ENCODE measurements at regions not wholly inside any gene's neighbourhood (a gene's known extent, or its start where the extent isn't known, plus 50 kb on each side); places are given as distances from the start of the nearest gene placed in this dataset.
A peak's percentile ranks its signal among the peaks of the same experiment; 100 is the strongest.

DNA sequence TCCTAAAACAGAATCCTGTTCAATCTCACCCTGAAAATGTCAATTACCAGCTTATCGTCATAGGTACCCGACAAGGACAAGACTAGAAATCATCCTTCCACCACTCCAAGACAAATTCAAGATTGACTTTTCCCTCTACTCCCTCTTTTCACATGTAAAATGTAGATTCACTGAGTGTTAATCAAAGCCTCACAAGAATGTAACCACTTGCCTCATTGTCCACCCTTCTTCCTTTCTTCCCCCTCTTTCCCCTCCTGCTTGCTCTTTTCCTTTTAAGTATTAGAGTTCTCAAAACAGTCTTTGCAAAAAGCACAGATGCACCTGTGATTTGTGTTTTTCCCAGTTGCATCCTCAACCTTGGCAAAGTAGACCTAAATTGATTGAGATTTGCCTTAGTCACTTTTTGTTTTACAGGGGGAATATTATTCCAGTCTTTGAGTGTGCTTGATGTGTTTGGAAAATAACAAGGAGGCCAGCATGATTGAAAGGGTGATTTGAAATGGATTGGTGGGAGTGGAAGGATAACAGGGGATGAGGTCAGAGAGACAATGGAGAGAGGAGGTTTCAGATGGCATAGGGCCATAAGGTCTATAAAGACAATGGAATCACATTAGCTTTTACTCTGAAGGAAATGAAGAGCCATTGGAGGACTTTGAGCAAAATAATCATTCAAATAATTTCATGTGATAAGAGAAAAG, 231.3 kb upstream of the TYRP1 start:
- no peak for DNase-seq

DNA sequence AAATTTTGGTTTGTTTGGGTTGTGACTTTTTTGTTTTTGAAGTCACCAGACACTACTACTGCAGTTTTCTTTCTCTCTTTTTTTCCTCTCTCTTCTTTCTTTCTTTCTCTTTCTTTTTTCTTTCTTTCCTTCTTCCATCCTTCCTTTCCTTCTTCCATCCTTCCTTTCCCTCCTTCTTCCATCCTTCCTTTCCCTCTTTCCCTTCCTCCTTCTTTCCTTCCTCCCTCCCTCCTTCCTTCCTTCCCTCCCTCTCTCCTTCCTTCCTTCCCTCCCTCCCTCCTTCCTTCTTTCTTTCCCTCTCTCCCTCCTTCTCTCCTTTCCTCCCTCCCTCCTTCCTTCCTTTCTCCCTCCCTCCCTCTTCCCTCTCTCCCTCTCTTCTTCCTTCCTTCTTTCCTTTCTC, 230.3 kb upstream of the TYRP1 start:
- no peak for DNase-seq

DNA sequence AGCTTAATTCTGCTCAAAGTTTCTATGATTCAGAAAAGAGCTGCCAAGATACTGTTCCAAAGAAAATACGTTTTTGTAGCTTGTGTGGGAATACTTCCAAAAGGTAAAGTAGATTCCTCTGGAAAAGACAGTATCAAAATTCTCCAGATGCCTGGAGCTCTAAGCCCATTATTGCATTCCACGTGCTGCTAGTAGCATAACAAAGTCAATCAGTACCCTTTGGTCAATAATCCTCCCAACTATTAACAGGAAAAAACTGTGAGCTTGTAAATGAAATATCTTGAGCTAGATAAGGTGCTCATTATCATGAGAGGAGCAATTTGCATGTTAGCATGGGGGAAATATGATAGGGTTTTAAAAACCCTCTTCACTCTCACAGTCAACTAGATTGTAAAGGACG, 229.5 kb upstream of the TYRP1 start:
- no peak for DNase-seq

DNA sequence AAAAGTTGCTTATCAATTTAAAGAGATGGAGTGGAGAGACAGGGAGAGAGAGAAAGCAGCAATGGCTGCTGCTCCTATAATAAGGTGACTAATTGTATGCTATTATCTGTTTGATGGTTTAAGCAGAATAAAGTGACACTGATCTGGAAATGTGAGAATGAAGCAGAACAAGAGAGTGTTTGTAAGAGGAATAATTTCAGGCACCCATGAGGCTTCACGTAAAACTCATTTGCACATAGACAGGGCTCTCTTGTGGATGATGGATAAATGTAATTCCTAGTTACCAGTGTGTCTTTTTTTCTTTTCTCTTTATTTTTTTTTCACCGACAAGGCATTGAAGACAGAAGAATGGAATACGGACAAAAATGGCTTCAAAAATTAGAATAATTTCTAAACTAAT, 228.8 kb upstream of the TYRP1 start:
- no peak for DNase-seq

DNA sequence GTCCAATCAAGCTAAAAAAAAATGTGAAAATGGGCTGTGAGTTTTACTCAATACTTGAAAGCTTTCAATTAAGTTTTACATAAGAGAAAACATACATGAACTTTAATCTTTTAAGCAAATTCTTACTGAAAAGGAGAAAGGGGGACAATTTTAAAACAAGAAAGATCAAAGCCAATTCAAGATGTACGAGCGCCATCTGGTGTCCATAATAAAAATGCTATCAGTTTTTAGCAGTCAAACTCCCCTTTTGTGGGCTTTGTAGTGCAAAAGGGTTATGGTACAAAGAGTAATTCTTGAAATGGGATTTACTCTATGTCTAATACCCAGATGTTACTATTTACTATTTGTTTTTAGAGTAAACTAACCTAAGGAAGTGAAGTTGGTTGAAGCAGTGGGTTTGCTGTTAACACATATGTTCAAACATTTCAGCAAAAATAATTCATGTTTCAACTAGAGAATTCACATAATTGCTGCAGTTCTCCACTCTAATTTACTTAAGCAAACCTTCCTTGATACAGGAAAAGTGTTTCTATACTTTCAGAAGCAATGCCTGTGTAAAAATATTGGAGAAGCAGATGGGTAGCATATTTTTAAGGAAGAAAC, 228.2 kb upstream of the TYRP1 start:
- DNase-seq, result no peak

DNA sequence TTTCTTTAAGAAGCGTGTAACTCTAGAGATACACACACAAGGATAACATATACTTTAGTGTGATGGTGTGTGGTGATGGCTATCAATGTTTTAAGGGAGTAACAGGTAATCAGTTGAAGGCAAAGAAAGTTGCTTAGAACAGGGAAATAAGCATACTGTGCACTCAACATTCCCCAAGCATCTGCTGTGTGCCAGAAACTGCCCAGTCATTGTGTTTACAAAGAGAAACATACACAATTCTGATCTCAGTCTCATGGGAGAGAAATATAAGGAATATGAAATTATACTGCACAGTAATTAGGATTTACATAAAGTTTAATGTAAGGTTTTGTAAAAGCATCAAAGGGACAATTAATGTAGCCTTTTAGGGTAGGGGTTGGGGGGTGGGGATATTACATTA, 224.1 kb upstream of the TYRP1 start:
- no peak for DNase-seq

DNA sequence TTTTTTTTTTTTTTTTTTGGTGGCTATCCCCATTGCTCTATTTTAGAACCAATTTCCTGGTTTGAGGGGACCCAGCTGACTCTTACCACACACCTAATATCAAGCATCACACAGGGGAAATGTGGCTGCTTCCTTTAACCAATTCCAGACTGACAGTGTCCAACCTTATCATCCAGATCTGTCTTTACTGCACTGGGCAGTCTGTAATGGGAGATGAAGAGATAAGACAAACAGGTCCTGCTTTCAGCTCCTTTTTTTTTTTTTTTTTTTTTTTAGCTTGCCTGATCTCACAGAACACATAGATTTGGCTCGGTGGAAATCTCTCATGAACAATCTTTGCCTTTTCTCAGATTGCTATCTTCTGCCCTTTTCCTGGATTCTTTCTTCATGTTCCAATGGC, 198.8 kb upstream of the TYRP1 start:
- DNase-seq, result no peak

DNA sequence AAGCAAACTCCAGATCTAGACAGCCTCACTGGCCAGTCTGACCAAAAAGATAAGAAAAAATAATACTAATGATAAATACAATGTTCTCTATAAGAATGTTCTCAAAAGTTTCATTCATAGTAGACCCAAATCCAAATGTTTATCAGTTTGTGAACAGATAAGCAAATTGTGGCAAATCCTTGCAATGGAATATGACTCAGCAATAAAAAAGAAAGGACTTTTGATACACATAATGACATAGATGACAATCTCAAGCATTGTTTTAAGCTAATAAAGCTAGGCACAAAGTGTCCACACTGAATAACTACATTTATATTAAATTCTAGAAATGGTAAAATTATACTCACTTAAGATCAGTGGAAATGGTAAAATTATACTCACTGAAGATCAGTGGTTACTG, 195.4 kb upstream of the TYRP1 start:
- DNase-seq, result no peak

DNA sequence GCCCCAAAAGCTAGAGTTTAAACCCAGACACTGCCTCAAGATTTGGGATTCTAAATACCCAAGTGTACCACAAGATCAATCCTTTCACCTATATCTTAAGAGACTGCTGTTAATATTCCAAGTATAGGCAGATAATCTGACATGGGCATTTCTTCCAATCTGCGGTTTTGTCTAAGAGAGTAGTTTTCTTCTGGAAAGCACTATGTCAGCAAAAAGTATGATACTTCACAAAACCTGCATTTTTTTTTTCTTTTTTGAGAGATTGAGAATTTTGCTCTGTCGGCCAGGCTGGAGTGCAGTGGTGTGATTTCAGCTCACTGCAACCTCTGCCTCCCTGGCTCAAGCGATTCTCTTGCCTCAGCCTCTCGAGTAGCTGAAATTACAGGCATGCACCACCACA, 190.7 kb upstream of the TYRP1 start:
- DNase-seq, result no peak

DNA sequence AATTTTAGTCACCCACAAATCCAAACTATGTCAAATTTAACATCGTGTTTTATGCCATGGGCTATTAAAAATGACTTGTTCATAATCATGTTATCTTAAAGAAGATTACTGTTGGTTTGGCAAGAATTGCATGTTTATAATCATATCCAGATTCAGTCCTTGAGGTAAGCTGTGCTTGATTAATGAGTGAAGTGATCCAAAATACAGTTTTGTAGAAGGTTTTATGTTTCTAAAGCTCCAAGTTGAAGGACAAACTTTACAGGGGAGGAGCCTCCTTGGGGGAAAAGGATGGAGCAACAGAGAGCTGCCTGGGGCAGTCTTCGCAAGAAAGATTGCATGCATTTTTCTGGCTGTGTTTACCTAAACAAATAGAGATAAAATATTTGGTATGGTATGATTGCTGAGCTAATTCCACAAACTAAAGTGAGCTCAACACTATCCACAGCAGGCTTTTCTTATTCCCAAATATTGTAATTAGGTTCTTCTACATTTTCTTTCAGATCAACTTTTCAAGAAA, 189.5 kb upstream of the TYRP1 start:
- no peak for DNase-seq

DNA sequence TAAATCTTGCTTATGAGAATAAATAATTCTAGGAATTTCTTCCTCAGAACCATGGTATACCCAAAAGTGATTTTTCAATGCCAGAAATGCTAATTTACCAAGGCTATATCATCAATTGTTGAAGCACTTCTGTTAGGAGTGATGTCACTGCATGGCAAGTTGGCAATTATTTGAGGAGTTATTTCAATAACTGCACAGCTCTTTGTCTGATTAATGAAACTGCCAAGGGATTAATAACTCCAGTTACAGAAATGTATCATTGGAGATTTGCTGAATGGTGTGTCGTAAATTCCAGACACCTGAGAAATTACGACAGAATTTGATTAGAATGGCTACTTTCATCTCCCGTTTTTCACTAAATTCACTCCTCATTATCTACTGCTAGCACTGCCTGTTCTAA, 182.6 kb upstream of the TYRP1 start:
- no peak for DNase-seq

DNA sequence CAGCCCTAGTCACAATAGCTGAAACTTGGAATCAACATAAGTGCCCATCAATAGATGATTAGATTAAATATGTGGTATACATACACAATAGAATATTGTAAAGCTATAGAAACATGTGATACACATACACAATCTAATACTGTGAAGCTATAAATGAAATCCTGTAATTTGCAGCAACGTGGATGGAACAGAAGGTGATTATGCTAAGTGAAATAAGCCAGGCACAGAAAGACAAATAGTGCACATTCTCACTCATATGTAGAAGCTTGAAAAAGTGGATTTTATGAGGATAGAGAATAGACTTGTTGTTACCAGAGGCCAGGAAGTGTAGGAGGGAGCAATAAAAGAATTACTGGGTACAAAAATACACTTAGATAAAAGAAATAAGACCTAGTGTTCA, 181.5 kb upstream of the TYRP1 start:
- DNase-seq, result no peak

DNA sequence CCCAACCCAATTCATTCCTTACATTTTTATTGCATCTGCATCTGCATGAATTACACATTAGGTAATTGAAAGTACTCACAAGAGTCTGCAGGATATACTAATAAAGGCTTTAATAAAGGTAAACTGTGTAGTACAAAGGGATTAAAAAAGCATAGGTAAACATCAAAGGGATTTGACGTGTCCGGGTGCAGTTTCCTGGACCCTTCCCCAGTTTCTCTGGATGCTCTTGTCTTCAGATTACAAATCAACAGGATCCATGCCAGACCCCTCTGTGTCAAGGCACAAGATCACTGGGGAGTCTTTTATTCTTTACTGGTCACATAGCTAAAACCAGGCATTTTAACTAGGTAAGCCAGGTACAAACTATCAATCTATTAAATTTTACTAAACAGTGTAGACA, 177.2 kb upstream of the TYRP1 start:
- no peak for DNase-seq

DNA sequence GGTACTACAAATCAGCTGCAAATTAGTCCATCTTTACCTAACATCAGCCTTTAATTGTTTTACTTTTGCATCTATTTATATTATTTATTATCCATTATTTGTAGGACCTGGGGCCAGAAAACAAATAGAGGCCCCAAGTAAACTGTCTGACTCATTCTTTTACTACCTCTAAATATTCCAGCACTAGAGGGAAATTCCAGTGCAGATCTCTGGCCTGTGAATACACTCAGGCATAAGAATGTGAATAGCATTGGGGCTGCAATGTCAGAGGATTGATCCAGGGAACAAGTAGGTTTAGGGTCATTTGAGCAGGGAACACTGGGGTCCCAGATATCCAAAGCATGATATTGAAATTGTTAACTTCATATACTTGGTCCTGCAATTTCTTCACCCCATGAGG, 176.6 kb upstream of the TYRP1 start:
- DNase-seq, result no peak

DNA sequence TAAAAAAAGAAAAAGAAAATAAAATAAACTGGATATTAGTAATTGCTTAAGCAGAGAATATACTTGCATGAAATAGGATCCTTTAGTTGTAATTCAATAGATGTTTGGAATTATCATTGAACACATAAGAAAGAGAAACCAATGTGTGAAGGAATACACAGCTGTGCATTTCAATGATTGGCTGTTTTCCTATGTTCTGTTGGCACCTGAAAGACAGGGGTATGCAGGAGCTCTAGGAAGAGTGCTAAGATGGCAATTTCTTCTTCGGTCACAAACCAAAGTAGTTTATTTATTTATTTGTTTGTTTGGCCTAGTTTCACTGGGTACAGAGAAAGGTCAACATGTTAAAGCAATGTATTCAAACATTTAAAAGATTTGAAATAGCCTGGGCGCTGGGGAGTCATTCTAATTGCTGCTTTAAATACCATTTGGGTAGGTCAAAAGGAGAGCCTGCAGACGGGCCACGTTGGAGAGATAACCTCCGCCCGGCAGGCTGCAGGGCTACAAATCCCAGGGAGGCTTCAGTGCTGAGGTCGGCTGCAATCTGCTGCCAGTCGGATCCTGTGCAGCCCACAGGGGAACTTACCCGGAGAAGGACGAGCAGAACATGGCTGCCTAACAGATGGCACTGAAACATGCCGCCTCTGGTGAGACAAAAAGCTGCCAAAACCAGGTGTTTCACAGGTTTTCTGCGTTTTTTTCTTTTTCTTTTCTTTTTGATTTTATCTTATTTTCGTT, 154.2 kb upstream of the TYRP1 start:
- no peak for DNase-seq

DNA sequence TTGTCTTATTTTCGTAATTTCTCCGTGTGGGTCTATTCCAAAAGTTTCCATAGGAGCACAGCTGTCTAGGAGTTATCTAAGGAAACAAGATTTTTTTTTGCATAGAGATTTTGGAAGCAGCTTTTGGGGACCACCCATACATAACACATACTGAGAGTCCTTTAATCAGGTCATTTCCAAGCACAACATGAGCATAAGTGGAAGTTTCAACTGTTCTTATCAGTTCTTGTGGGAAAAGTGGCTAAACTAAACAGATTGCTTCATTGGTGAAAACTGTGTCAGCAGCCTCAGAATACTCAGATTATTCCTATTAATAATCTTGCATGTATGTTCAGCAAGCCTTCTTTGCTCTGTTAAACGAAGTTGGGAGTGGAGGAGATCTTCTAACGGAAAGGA, 153.6 kb upstream of the TYRP1 start:
- DNase-seq, result no peak

DNA sequence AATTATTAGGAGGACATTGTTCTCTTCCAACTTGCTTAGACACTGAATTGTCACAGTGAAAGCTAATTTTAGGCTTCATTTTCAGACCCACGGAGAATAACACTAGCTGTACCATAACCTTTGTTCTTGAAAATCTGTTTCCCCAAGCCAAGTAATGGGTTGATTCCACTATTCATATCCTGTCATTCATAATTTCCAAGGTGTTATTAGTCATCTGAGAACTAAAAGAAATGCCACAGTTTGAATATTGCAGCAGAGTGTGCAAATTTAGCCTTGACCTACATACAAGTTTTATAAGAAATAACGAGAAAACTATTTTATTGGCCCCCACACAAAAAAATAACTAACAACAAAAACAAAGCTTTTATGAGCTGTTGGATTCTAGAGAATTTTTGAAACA, 148.5 kb upstream of the TYRP1 start:
- no peak for DNase-seq

DNA sequence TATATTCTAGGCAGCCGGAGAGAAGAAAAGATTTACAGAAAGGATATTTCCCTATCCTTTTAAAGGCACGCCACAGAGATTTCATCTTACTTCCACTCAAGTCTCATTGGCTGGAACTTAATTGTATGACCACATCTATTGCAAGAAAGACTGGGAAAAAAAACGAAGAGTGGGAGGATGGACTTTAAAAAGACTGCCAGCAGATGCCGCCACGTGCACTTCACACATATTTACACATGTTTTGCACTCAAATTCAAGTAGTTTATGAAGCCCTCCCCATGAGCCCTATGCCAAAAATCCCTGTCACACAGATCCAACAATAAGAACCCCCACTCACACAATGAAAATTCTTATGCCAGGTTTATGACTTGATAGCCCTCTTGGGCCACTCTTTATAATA, 138.5 kb upstream of the TYRP1 start:
- no peak for DNase-seq

DNA sequence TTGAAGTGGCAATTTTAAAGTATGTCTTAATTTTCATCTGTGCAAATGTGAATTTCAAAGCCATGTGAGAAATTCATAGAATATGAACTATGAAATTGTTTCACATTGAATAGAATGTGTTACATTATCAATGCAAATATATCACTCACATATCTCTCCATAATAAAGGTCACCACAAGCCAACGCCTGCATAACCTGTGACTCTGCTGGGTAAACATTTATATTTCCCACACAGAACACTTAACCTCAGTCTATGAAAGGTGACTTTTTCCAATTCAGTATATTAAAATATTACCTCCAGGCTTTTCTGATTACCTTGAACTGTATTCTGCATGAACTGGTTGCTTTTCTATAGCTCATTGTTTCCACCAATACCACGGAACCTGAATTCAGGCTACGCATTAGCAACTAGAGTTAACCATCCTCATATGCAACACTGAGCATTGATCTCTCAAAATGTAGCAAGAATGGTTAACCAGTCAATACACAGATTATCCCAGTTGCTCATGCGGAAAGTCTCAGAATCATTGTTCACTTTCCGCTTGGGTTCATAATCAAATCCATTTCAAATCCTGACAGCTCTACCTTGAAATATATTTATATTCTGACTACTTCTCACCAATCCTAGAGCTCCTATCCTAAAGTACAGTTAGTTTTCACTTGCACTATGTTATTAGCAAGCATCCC, 126.6 kb upstream of the TYRP1 start:
- no peak for DNase-seq

DNA sequence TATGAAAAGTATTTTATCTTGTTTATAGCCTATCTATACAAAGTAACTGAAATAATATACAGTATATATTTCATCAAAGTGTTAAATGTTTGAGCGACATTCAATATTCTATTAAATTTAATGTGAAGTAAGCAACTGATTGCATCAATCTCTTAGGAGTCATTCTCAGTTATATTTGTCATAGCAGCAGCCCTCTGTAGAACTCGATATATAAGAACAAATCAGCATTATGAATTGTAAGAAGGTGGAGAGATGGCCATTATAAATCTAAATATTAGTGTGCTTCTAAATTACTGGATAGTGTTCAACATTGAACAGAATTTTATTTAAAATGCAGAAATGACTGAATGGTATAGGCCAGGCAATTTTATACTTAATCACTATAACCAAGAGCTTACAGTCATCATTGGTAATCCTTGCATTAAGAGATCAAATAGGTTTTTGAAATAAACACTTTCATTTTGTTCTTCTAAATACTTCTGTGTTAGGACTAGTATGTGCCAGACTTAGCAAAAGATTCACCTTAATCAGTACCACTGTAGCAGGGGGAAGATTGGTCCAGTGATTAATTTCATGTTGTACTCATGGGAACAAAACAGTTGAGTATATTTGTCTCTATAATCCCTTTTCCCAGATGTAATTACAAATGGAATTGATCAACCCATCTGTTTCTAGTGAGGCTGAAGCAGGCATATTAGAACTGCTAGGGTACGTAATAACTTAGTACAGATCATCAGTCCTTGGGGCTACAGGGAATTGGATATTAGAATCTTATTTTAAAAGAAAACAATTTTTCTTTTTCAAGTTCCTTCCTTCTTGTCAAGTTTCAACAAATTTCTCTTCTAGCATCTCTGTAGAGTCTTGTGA, 108.3 kb upstream of the TYRP1 start:
- DNase-seq, result no peak

DNA sequence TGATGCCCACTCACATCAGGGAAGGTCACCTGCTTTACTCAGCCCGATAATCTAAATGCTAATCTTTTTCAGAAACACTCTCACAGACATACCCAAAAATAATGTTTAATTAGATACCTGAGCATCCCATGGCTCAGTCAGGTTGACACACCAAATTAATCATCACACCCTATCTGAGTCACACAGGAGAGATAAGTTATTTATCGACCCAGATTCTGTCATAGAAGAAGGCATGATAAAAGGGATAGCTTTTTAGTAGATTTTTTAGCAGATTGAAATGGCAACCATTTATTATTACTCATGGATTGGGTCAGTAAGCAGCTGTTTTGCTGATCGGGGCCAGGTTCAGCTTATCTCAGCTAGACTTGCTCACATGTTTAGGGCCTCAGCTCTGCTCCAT, 97.8 kb upstream of the TYRP1 start:
- no peak for DNase-seq

DNA sequence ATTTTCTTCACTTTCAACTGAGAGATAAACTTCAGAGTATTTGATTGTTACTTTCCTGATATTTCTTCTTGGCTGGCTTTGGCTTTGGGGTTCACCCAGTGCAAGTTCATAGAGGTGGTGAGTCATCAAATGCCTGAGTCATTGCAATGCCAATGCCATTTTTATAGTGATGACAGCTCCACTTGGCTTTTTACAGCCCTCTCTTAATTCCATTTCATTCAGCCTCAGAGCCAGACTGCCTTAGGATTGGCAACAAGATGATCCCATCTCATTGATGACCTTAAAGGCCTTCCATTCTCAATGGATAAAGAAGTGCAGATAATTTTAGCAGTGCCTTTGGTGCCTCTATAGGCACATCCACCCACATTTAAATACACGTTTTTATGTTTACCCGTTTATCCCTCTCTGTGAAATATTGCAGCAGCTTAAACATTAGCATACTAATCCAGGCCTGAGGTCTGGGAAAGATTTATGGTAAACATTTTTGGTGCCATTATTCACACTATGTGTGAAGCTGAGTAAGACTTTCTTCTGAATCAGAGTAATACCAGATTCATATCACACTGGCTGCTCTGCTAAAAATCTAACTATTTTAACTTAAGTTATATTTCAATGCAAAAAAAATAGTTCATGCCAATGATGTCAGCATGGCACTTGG, 88.9 kb upstream of the TYRP1 start:
- DNase-seq, result peak; percentile 18

Data from T1000 (cell line).